GM19452 (cell line): ENCODE measurements at regions not wholly inside any gene's neighbourhood (a gene's known extent, or its start where the extent isn't known, plus 50 kb on each side); places are given as distances from the start of the nearest gene placed in this dataset.
"Not testable (repeated sequence)": the region's sequence is repeated elsewhere in the genome, so short reads cannot be mapped to it uniquely, and the experiment has no call there.

Experiments
- ATAC-seq: cut with Tn5 transposase; IDR thresholded peaks from one replicate; pipeline ENCODE4 v1.9.1; 2021; ENCODE audit not compliant: unreplicated experiment

DNA sequence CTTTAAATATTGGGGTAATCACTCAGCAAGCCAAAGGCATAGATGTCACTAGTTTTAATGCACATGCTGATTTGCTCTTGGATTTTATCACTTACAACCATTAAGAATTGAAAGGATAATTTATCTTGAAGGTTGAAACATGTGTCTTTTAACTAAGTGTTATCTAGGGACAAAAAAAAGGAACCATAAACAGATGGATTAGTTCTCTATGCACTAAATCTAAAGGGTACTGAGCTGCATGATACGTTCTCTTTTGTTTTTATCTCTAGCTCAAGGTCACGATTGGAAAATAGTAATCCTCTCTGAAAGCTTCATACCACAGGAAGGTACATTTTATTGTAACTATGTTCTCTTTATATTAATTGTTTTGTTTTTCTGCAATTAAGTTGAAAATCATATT lies 1426.6 kb downstream of the GRIK2 start:
- no peak for ATAC-seq

- ATAC-seq: no peak
These were observed 1421.7 kb downstream of the GRIK2 start for GRCh38 chr6:102815207-102815606.

GRCh38 chr6:102813489-102814275 lies 1420.2 kb downstream of the GRIK2 start:
- no peak for ATAC-seq

GRCh38 chr6:102812242-102812641 lies 1418.7 kb downstream of the GRIK2 start:
- no peak for ATAC-seq

DNA sequence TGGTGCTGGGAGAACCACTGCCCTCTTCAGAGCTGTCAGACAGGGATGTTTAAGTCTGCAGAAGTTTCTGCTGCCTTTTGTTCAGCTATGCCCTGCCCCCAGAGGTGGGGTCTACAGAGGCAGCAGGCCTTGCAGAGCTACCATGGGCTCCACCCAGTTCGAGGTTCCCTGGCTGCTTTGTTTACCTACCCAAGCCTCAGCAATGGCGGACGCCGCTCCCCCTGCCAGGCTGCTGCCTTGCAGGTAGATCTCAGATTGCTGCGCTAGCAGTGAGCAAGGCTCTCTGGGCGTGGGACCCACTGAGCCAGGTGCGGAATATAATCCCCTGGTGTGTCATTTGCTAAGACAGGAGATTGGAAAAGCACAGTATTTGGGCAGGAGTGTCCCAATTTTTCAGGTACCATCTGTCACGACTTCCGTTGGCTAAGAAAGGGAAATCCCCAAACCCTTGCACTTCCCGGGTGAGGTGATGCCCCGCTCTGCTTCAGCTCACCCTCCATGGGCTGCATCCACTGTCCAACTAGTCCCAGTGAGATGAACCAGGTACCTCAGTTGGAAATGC lies 1415.5 kb downstream of the GRIK2 start:
- ATAC-seq: not testable (repeated sequence)

DNA sequence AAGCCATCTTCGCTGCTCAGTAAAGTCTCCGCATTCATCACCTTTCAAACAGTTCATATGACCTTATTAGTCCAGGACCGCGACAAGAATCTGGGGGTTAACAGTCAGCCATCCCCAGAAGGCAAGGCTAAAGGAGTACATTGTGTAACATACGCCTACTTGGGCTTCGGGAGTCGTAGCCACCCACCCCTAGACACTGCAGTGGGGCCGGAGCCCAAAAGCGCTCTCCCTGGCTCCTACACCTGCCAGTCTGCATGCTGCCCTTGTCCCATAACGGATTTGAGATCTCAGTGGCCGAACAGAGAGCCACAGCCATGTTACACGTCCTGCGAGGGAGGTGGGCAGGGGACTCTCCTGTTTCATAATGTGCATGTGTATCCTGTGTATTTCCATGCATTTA lies 1405.5 kb downstream of the GRIK2 start:
- no peak for ATAC-seq

GRCh38 chr6:102798636-102799035 lies 1405.1 kb downstream of the GRIK2 start:
- no peak for ATAC-seq

- ATAC-seq: no peak
These were observed 1400.2 kb downstream of the GRIK2 start for GRCh38 chr6:102793752-102794151.

DNA sequence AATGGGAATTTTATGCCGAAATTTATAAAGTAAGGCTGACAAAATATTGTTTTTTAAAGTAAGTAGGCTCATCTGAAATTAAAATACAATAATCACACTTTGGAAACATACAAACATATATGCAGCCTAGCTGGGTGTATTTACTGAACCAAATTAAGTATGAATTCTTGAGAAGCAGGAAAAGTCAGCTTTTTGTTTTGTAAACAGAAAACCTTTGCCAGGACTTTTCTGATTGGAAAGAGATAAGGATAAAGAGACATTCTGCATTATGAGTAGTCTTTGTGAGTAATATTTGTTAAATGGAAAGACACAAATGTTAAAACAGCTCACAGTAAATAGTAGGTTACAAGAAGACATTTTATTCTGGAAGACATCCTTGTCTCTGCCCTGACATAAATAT lies 1380.8 kb downstream of the GRIK2 start:
- ATAC-seq: no peak

GRCh38 chr6:102773636-102774035 lies 1380.1 kb downstream of the GRIK2 start:
- no peak for ATAC-seq

- ATAC-seq: no peak
These were observed 1373.5 kb downstream of the GRIK2 start for GRCh38 chr6:102766963-102767362.

- no peak for ATAC-seq
These were observed 1370.8 kb downstream of the GRIK2 start for GRCh38 chr6:102764317-102764716.

DNA sequence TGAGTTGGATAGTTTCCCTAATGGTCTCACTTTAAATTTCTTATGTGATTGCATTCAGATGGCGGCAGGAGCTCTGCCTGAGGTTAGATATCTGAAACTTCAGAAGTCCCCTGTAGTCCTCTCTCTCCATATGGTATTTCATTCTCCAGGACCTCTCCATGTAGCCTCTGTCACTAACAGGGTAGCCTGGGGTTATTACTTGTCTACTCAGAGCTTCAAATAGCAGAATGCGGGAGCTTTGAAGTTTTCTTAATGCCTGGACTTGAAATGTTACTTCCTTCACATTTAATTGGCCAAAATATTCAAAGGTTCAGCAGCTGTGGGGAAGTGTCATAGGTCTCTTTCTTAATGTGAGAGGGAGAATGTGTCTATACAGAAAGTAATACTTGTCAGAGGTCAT lies 1370.4 kb downstream of the GRIK2 start:
- ATAC-seq: no peak

GRCh38 chr6:102761872-102762271 lies 1368.4 kb downstream of the GRIK2 start:
- ATAC-seq: no peak

- ATAC-seq: no peak
These were observed 1365.9 kb downstream of the GRIK2 start for GRCh38 chr6:102759415-102759814.

- ATAC-seq: not testable (repeated sequence)
These were observed 1365.0 kb downstream of the GRIK2 start for GRCh38 chr6:102758536-102758935.

DNA sequence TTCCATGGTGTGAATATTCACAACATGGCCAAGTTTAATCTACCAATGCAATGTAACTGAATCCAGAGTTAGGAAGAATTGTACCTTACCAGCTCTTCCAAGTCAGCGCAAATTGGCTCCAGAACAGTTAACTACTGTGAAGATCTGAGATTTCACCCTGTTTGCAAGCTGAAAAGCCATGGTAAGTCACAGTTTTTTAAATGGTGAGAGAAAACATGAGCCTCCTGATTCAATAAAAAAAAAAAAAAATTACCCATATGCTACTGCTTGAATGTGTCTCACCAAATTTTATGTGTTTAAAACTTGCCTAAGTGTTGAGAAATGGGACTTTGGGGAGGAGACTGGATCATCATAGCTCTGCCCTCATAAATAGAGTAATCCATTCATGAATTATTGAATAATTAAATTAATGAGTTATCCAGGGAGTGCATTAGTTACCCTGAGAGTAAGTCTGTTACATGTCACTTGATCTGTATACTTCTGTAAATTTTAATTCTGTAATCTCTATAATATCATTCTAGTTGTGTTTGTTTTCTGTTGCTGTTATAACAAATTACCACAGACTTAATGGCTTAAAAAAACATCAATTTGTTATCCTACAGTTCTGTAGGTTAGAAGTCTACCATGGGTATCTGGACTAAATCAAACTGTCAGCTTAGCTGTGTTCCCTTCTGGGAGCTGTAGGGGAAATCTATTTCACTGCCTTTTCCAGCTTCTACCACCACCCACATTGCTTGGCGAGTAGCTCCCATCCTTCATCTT lies 1355.9 kb downstream of the GRIK2 start:
- no peak for ATAC-seq

- ATAC-seq: no peak
These were observed 1353.4 kb downstream of the GRIK2 start for GRCh38 chr6:102746941-102747340.

GRCh38 chr6:102742754-102743356 lies 1349.3 kb downstream of the GRIK2 start:
- ATAC-seq: no peak

GRCh38 chr6:102742028-102742427 lies 1348.5 kb downstream of the GRIK2 start:
- ATAC-seq: no peak

DNA sequence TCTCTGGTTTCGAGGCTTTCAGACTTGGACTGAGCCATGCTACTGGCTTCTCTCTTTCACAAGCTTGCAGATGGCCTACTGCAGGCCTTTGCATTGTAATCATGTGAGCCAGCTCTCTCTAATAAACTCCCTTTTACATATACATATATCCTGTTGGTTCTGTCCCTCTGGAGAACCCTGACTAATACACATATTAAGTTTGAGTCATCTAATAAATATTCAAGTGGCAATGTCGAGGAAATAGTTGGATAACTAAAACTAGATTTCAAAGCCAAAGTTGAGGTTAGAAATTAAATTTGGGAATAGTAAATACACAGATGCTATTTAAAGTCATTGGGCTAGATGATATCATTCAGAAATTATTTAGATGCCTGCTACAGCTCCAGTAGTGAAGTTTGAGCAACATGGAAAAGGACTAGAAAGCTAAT lies 1343.4 kb downstream of the GRIK2 start:
- no peak for ATAC-seq

GRCh38 chr6:102732898-102733297 lies 1339.4 kb downstream of the GRIK2 start:
- ATAC-seq: no peak
